Panc1 (cell line): ENCODE measurements at regions not wholly inside any gene's neighbourhood (a gene's known extent, or its start where the extent isn't known, plus 50 kb on each side); places are given as distances from the start of the nearest gene placed in this dataset.

Experiments
- ATAC-seq: fragments of 200-7000 bp; cut with Tn5 transposase; 2 replicates; pipeline ENCODE4 v1.9.1; 2020; ENCODE audit warnings: mild to moderate bottlenecking, moderate library complexity
- BruUV-seq: library from RNA; stranded (reverse); fragments of 400-500 nt; replicated peaks from 2 replicates; lab custom pipeline; 2021; lab: Mats Ljungman, UMichigan
- CTCF ChIA-PET: fragments of 300-600 bp; sonication (Branson Sonifier 250); formaldehyde crosslinking; loops from one replicate; lab custom pipeline; 2022; ENCODE audit warnings: antibody characterized with exemption; lab: Charles Lee
- POLR2A ChIA-PET: fragments of 300-600 bp; sonication (Branson Sonifier 250); formaldehyde crosslinking; loops from one replicate; lab custom pipeline; 2022; ENCODE audit warnings: antibody characterized with exemption; lab: Charles Lee
- DNase-seq: peaks from one replicate; pipeline ENCODE4 v3.0.0-alpha.2; 2010; ENCODE audit warnings: low read depth, low spot score
- H3K27ac ChIP-seq: 2 replicates; pipeline ENCODE4 v1.5.1; 2011; ENCODE audit warnings: mild to moderate bottlenecking, low read length, inconsistent platforms
- H3K27me3 ChIP-seq: fragments of 200-500 bp; sonication (Bioruptor generic); 2 replicates; pipeline ENCODE4 v1.6.0; 2014; ENCODE audit warnings: low read length, inconsistent platforms; ENCODE audit not compliant: control insufficient read depth, insufficient read depth
- H3K36me3 ChIP-seq: fragments of 200-500 bp; sonication (Bioruptor generic); 2 replicates; pipeline ENCODE4 v1.5.1; 2014; ENCODE audit warnings: inconsistent platforms, mild to moderate bottlenecking, low read length, moderate library complexity; ENCODE audit not compliant: control insufficient read depth, insufficient read depth
- H3K4me1 ChIP-seq: 2 replicates; pipeline ENCODE4 v1.5.1; 2011; ENCODE audit warnings: inconsistent platforms, mild to moderate bottlenecking, low read length, moderate library complexity; ENCODE audit not compliant: control insufficient read depth, insufficient read depth
- H3K4me3 ChIP-seq, 2 experiments: 2 replicates each; pipeline ENCODE4 v1.5.1; 2011 to 2012; ENCODE audit warnings: low read depth in 2 of 2, low read length in 2 of 2, mild to moderate bottlenecking in 2 of 2, inconsistent platforms in 1 of 2, moderate library complexity in 1 of 2
- H3K9me3 ChIP-seq: fragments of 200-500 bp; sonication (Bioruptor generic); 2 replicates; pipeline ENCODE4 v1.5.1; 2014; ENCODE audit warnings: low read depth, mild to moderate bottlenecking, inconsistent platforms, low read length, moderate library complexity; ENCODE audit not compliant: control insufficient read depth, insufficient read depth
- CTCF ChIP-seq: fragments of 450-650 bp; IDR thresholded peaks from 2 replicates; pipeline ENCODE4 v1.5.1; 2017; ENCODE audit warnings: mild to moderate bottlenecking
- POLR2AphosphoS5 ChIP-seq: IDR thresholded peaks from 2 replicates; pipeline ENCODE4 v1.6.1; 2012; ENCODE audit warnings: mild to moderate bottlenecking, low read depth, low read length, moderate library complexity
- REST ChIP-seq, 2 experiments: IDR thresholded peaks; 2 replicates each; pipeline ENCODE4 v1.6.1; 2011 to 2012; ENCODE audit warnings: low read depth in 2 of 2, control low read depth in 1 of 2, low read length in 1 of 2, mild to moderate bottlenecking in 1 of 2, moderate library complexity in 1 of 2; ENCODE audit not compliant: insufficient read depth in 1 of 2
- SIN3A ChIP-seq: IDR thresholded peaks from 2 replicates; pipeline ENCODE4 v1.6.1; 2012; ENCODE audit warnings: low read depth, mild to moderate bottlenecking, low read length, moderate library complexity, borderline replicate concordance; ENCODE audit not compliant: insufficient read depth
- TCF7L2 ChIP-seq: IDR thresholded peaks from 2 replicates; pipeline ENCODE4 v1.6.1; 2011; ENCODE audit warnings: mild to moderate bottlenecking, low read depth, low read length, inconsistent platforms
- in situ Hi-C: cut with HindIII; loops from 2 replicates; pipeline ENCODE4 v1.10.0; 2016; ENCODE audit warnings: low sequenced_read_pairs, low pct_unique_long_range_greater_than_20kb
- intact Hi-C: fragments of 100-400 bp; cut with micrococcal nuclease; formaldehyde crosslinking; loops from one replicate; pipeline ENCODE4 v1.10.0; 2022; ENCODE audit not compliant: unreplicated experiment

GRCh38 chr16:16907089-16907488, 528.1 kb downstream of the NPIPA7 start:
- BruUV-seq, result no TSS peak
- intact Hi-C loops (no loop called here), in situ Hi-C loops (no loop called here)
- H3K27ac ChIP-seq, result no peak overlapping the region
- H3K9me3 ChIP-seq, result no peaks in the 10 kb centered on the region
- CTCF ChIA-PET, result no interaction called here
- POLR2A ChIA-PET, result no interaction called here
- ATAC-seq, result no peak
- no peaks in the 10 kb centered on the region for H3K4me1 ChIP-seq
- no peaks in the 10 kb centered on the region for H3K27me3 ChIP-seq
- DNase-seq, result no peak
- TF ChIP-seq TCF7L2 (no peak), CTCF (no peak), POLR2AphosphoS5 (no peak), SIN3A (no peak), REST (IDR thresholded peaks at IDR 0.05; ENCODE audit: insufficient read depth in 1 of 2, low read depth in 2 of 2, low read length in 1 of 2) (no peak)
- H3K4me3 ChIP-seq, result no peak overlapping the region
- H3K36me3 ChIP-seq, result no peaks in the 10 kb centered on the region

- Histone ChIP-seq H3K9me3 (no peaks in the 10 kb centered on the region), H3K36me3 (no peaks in the 10 kb centered on the region), H3K4me3 (no peak overlapping the region), H3K4me1 (no peaks in the 10 kb centered on the region), H3K27ac (no peak overlapping the region), H3K27me3 (no peaks in the 10 kb centered on the region)
- ATAC-seq (no peak), DNase-seq (no peak)
- ChIA-PET POLR2A (no interaction called here), CTCF (no interaction called here)
- BruUV-seq, result no TSS peak
- intact Hi-C loops, result no loop called here
- in situ Hi-C loops, result no loop called here
- TF ChIP-seq SIN3A (no peak), POLR2AphosphoS5 (no peak)
Measured at GRCh38 chr16:16908077-16908476, 529.1 kb downstream of the NPIPA7 start.

- in situ Hi-C loops (no loop called here), intact Hi-C loops (no loop called here)
- no TSS peak for BruUV-seq
- H3K27ac ChIP-seq, result no peak overlapping the region
- H3K9me3 ChIP-seq, result no peaks in the 10 kb centered on the region
- ChIA-PET POLR2A (no interaction called here), CTCF (no interaction called here)
- no peaks in the 10 kb centered on the region for H3K36me3 ChIP-seq
- H3K27me3 ChIP-seq, result no peaks in the 10 kb centered on the region
- no peak overlapping the region for H3K4me3 ChIP-seq
- H3K4me1 ChIP-seq, result no peaks in the 10 kb centered on the region
- TF ChIP-seq POLR2AphosphoS5 (no peak), TCF7L2 (no peak), REST (IDR thresholded peaks at IDR 0.05; ENCODE audit: insufficient read depth in 1 of 2, low read depth in 2 of 2, low read length in 1 of 2) (no peak), SIN3A (no peak), CTCF (no peak)
- ATAC-seq, result no peak
- DNase-seq, result no peak
Measured at GRCh38 chr16:16909126-16909525, 530.2 kb downstream of the NPIPA7 start.
